MM.1S (cell line): ENCODE measurements at regions not wholly inside any gene's neighbourhood (a gene's known extent, or its start where the extent isn't known, plus 50 kb on each side); places are given as distances from the start of the nearest gene placed in this dataset.

Source experiments
- DNase-seq: peaks from one replicate; pipeline ENCODE4 v3.0.0-alpha.2; 2015
- H2AFZ ChIP-seq: fragments of 300-600 bp; sonication (generic); 2 replicates; pipeline ENCODE4 v1.6.0; 2016; ENCODE audit warnings: antibody characterized with exemption, low read length
- H3F3A ChIP-seq: fragments of 300-600 bp; sonication (generic); 2 replicates; pipeline ENCODE4 v1.6.1; 2016; ENCODE audit warnings: mild to moderate bottlenecking, antibody characterized with exemption, low read length, moderate library complexity, mixed read lengths; ENCODE audit not compliant: insufficient read depth
- H3K27ac ChIP-seq: fragments of 300-600 bp; sonication (generic); 2 replicates; pipeline ENCODE4 v1.5.1; 2016; ENCODE audit warnings: mild to moderate bottlenecking, low read length
- H3K27me3 ChIP-seq: fragments of 300-600 bp; sonication (generic); replicated peaks from 2 replicates; pipeline ENCODE4 v1.6.0; 2016; ENCODE audit warnings: low read length; ENCODE audit not compliant: insufficient read depth
- H3K36me3 ChIP-seq: fragments of 300-600 bp; sonication (generic); replicated peaks from 2 replicates; pipeline ENCODE4 v1.6.1; 2016; ENCODE audit warnings: mild to moderate bottlenecking, low read length, mixed read lengths; ENCODE audit not compliant: insufficient read depth
- H3K4me1 ChIP-seq: fragments of 300-600 bp; sonication (generic); 2 replicates; pipeline ENCODE4 v1.6.1; 2016; ENCODE audit warnings: low read length, mixed read lengths
- H3K4me2 ChIP-seq: fragments of 300-600 bp; sonication (generic); 2 replicates; pipeline ENCODE4 v1.6.0; 2016; ENCODE audit warnings: low read depth, low read length
- H3K4me3 ChIP-seq: fragments of 300-600 bp; sonication (generic); 2 replicates; pipeline ENCODE4 v1.5.1; 2016; ENCODE audit warnings: low read length, mixed read lengths
- H3K79me2 ChIP-seq: fragments of 300-600 bp; sonication (generic); 2 replicates; pipeline ENCODE4 v1.6.1; 2016; ENCODE audit warnings: mixed run types, low read length, mixed read lengths
- H3K9ac ChIP-seq: fragments of 300-600 bp; sonication (generic); 2 replicates; pipeline ENCODE4 v1.6.1; 2016; ENCODE audit warnings: low read length, mixed read lengths
- H3K9me2 ChIP-seq: fragments of 300-600 bp; sonication (generic); replicated peaks from 2 replicates; pipeline ENCODE4 v1.6.1; 2016; ENCODE audit warnings: mild to moderate bottlenecking, low read length, mixed read lengths; ENCODE audit not compliant: insufficient read depth
- H3K9me3 ChIP-seq: fragments of 300-600 bp; sonication (generic); replicated peaks from 2 replicates; pipeline ENCODE4 v1.6.1; 2016; ENCODE audit warnings: mild to moderate bottlenecking, low read length, mixed read lengths; ENCODE audit not compliant: insufficient read depth
- H4K20me1 ChIP-seq: fragments of 300-600 bp; sonication (generic); 2 replicates; pipeline ENCODE4 v1.6.1; 2016; ENCODE audit warnings: mild to moderate bottlenecking, low read length, moderate library complexity, mixed read lengths; ENCODE audit not compliant: insufficient read depth
- EZH2 ChIP-seq: fragments of 300-600 bp; sonication (generic); optimal IDR thresholded peaks from 2 replicates; pipeline ENCODE3; 2017; ENCODE audit warnings: low read depth, mild to moderate bottlenecking, antibody characterized with exemption, low read length, mixed read lengths
- EZH2phosphoT487 ChIP-seq: fragments of 300-600 bp; sonication (generic); IDR thresholded peaks from 2 replicates; pipeline ENCODE4 v1.6.1; 2018; ENCODE audit warnings: antibody characterized with exemption, low read length
- TF ChIP-seq, protein P1 (sequence below): fragments of 300-600 bp; sonication (generic); IDR thresholded peaks from 2 replicates; pipeline ENCODE4 v1.5.1; 2016; ENCODE audit warnings: antibody characterized with exemption, low read length, mixed read lengths

DNA sequence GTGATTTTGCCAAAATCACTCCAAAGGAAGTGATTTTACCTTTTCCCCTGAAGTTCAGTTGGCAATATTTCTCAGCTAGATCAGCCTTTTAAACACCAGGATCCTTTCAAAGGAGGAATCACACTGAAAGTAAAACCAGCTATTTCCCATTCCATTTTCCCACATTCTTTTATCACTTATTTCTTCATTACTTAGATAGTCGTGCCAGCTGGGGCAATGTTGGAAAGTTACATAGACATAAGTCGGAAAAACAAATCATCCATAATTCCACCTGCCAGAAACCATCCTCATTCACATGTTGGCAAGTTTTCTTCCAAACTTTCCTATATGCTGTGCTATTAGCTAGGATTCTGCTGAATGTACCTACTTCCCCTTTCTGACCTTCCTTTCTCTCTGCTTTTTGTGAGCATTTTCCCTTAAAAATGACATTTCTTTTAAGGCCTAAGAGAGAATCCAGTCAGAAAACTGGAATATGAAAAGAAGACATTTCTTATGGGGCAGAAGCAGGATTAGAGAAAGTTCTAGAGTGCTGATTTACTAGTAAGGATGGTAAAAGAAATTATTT is 170.0 kb upstream of the STK17B start:
- H3K9ac ChIP-seq, result no peak overlapping the region
- no peaks in the 10 kb centered on the region for H3K9me2 ChIP-seq
- no peak overlapping the region for H3K4me2 ChIP-seq
- no peak for DNase-seq
- no peaks in the 10 kb centered on the region for H3K27me3 ChIP-seq
- H3K4me3 ChIP-seq, result no peak overlapping the region
- H3K4me1 ChIP-seq, result peaks cover 9% of the 10 kb centered on the region
- no peak overlapping the region for H2AFZ ChIP-seq
- no peaks in the 10 kb centered on the region for H3F3A ChIP-seq
- TF ChIP-seq EZH2 (no peak), EZH2phosphoT487 (no peak)
- TF ChIP-seq, protein P1, sequence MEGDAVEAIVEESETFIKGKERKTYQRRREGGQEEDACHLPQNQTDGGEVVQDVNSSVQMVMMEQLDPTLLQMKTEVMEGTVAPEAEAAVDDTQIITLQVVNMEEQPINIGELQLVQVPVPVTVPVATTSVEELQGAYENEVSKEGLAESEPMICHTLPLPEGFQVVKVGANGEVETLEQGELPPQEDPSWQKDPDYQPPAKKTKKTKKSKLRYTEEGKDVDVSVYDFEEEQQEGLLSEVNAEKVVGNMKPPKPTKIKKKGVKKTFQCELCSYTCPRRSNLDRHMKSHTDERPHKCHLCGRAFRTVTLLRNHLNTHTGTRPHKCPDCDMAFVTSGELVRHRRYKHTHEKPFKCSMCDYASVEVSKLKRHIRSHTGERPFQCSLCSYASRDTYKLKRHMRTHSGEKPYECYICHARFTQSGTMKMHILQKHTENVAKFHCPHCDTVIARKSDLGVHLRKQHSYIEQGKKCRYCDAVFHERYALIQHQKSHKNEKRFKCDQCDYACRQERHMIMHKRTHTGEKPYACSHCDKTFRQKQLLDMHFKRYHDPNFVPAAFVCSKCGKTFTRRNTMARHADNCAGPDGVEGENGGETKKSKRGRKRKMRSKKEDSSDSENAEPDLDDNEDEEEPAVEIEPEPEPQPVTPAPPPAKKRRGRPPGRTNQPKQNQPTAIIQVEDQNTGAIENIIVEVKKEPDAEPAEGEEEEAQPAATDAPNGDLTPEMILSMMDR, result no peak
- no peaks in the 10 kb centered on the region for H3K9me3 ChIP-seq
- no peaks in the 10 kb centered on the region for H4K20me1 ChIP-seq
- no peak overlapping the region for H3K27ac ChIP-seq
- no peaks in the 10 kb centered on the region for H3K79me2 ChIP-seq
- H3K36me3 ChIP-seq, result no peaks in the 10 kb centered on the region

- Histone ChIP-seq H3K27ac (no peak overlapping the region), H3K79me2 (no peaks in the 10 kb centered on the region), H3F3A (no peaks in the 10 kb centered on the region), H3K9me2 (no peaks in the 10 kb centered on the region), H3K9me3 (no peaks in the 10 kb centered on the region), H3K36me3 (no peaks in the 10 kb centered on the region), H4K20me1 (no peaks in the 10 kb centered on the region), H3K4me1 (no peaks in the 10 kb centered on the region), H3K9ac (no peak overlapping the region), H3K4me2 (no peak overlapping the region), H3K4me3 (no peak overlapping the region), H3K27me3 (no peaks in the 10 kb centered on the region), H2AFZ (no peak overlapping the region)
- TF ChIP-seq, protein P1, result no peak
- TF ChIP-seq EZH2, result no peak
- no peak for TF ChIP-seq EZH2phosphoT487
- no peak for DNase-seq
These were observed 173.0 kb upstream of the STK17B start for GRCh38 chr2:196344397-196344796.

- Histone ChIP-seq H3K9me2 (no peaks in the 10 kb centered on the region), H3K79me2 (no peaks in the 10 kb centered on the region), H3K36me3 (no peaks in the 10 kb centered on the region), H2AFZ (no peak overlapping the region), H3F3A (no peaks in the 10 kb centered on the region), H3K4me1 (no peaks in the 10 kb centered on the region), H3K27me3 (no peaks in the 10 kb centered on the region), H3K9me3 (no peaks in the 10 kb centered on the region), H3K27ac (no peak overlapping the region), H3K9ac (no peak overlapping the region), H3K4me2 (no peak overlapping the region), H3K4me3 (no peak overlapping the region), H4K20me1 (no peaks in the 10 kb centered on the region)
- TF ChIP-seq EZH2 (no peak), EZH2phosphoT487 (no peak)
- TF ChIP-seq, protein P1, result no peak
- no peak for DNase-seq
These were observed 182.3 kb upstream of the STK17B start for GRCh38 chr2:196353717-196354116.
